T-cell (primary cell): ENCODE measurements at regions not wholly inside any gene's neighbourhood (a gene's known extent, or its start where the extent isn't known, plus 50 kb on each side); places are given as distances from the start of the nearest gene placed in this dataset.

Experiments used
- ATAC-seq, 4 experiments: fragments of 200-7000 bp in 3 of 4; fragments of 150-1000 bp in 1 of 4; cut with Tn5 transposase; replicated peaks in 1 of 4; 1 replicate in 3 of 4; 2 replicates in 1 of 4; pipeline ENCODE4 v1.10.0; 2021; ENCODE audit warnings: moderate library complexity in 3 of 4, mild to moderate bottlenecking in 2 of 4, moderate number of reproducible peaks in 1 of 4
- CTCF ChIA-PET, 2 donors: fragments of 300-600 bp; sonication (Branson Sonifier 250); formaldehyde crosslinking; loops; one replicate each; lab custom pipeline; 2022; ENCODE audit warnings: antibody characterized with exemption in 2 of 2; lab: Charles Lee
- POLR2A ChIA-PET, 2 donors: fragments of 300-600 bp; sonication (Branson Sonifier 250); formaldehyde crosslinking; loops; one replicate each; lab custom pipeline; 2022; ENCODE audit warnings: antibody characterized with exemption in 2 of 2; lab: Charles Lee
- DNase-seq, 35 experiments: peaks; one replicate each; pipeline versions ENCODE4 v3.0.0 to v3.0.0-alpha.2; 2013 to 2023
- H3K27ac ChIP-seq: one replicate; pipeline ENCODE4 v1.5.1; 2013; ENCODE audit warnings: low read length
- H3K27me3 ChIP-seq, 2 experiments: replicated peaks in 1 of 2; 1 replicate in 1 of 2; 2 replicates in 1 of 2; pipeline versions ENCODE4 v1.6.1 to v1.7.0; 2013; ENCODE audit warnings: low read length in 1 of 2, mixed read lengths in 1 of 2; ENCODE audit not compliant: control insufficient read depth in 2 of 2, insufficient read depth in 2 of 2; ENCODE audit errors: extremely low read depth in 1 of 2
- H3K36me3 ChIP-seq, 2 donors: 1 replicate in 1 of 2; 2 replicates in 1 of 2; pipeline versions ENCODE4 v1.6.1 to v1.7.0; 2013; ENCODE audit warnings: low read length in 1 of 2; ENCODE audit not compliant: control insufficient read depth in 2 of 2, insufficient read depth in 1 of 2; ENCODE audit errors: extremely low read depth in 1 of 2
- H3K4me1 ChIP-seq, 2 experiments: 1 replicate in 1 of 2; 2 replicates in 1 of 2; pipeline versions ENCODE4 v1.6.1 to v1.7.0; 2013; ENCODE audit warnings: low read length in 2 of 2, mixed read lengths in 1 of 2; ENCODE audit not compliant: insufficient read depth in 2 of 2, control insufficient read depth in 1 of 2; ENCODE audit errors: extremely low read depth in 1 of 2
- H3K4me3 ChIP-seq, 2 donors: 1 replicate in 1 of 2; 2 replicates in 1 of 2; pipeline versions ENCODE4 v1.5.1 to v1.7.0; 2013; ENCODE audit warnings: mild to moderate bottlenecking in 2 of 2, low read length in 1 of 2, moderate library complexity in 1 of 2; ENCODE audit not compliant: control insufficient read depth in 1 of 2; ENCODE audit errors: extremely low read depth in 1 of 2
- H3K9me3 ChIP-seq: 2 replicates; pipeline ENCODE4 v1.7.0; 2013
- H3K27ac Mint-ChIP-seq, 2 donors: one replicate each; pipeline ENCODE4 v1.8.0; 2020 to 2021; ENCODE audit warnings: mild to moderate bottlenecking in 2 of 2, mixed read lengths in 2 of 2
- H3K27me3 Mint-ChIP-seq, 2 donors: one replicate each; pipeline ENCODE4 v1.8.0; 2021 to 2022; ENCODE audit warnings: mixed read lengths in 2 of 2
- H3K36me3 Mint-ChIP-seq: one replicate; pipeline ENCODE4 v1.8.0; 2021; ENCODE audit warnings: mixed read lengths
- H3K4me1 Mint-ChIP-seq, 3 donors: one replicate each; pipeline ENCODE4 v1.8.0; 2020 to 2022; ENCODE audit warnings: mixed read lengths in 3 of 3, mild to moderate bottlenecking in 1 of 3
- H3K4me3 Mint-ChIP-seq, 3 donors: one replicate each; pipeline ENCODE4 v1.8.0; 2020 to 2022; ENCODE audit warnings: mild to moderate bottlenecking in 3 of 3, mixed read lengths in 3 of 3, moderate library complexity in 3 of 3
- H3K9me3 Mint-ChIP-seq, 3 donors: one replicate each; pipeline ENCODE4 v1.8.0; 2020 to 2022; ENCODE audit warnings: mixed read lengths in 3 of 3
- WGBS: methylation state at CpG from one replicate; pipeline ENCODE4 v1.1.5; 2013; ENCODE audit warnings: missing lambda C conversion rate; ENCODE audit not compliant: insufficient coverage; 5-methylcytosine and 5-hydroxymethylcytosine counted together

GRCh38 chr17:5797447-5798050 lies 213.2 kb upstream of the NLRP1 start:
- Mint-ChIP-seq H3K4me3 (no peak overlapping the region), H3K4me1 (no peaks in the 10 kb centered on the region), H3K9me3 (peaks cover 7% of the 10 kb centered on the region in 3 donors), H3K27ac (no peak overlapping the region), H3K27me3 (peaks cover 23 to 28% of the 10 kb centered on the region in 2 donors), H3K36me3 (peaks cover 4% of the 10 kb centered on the region)
- H3K9me3 ChIP-seq, result no peaks in the 10 kb centered on the region
- H3K27me3 ChIP-seq, result peaks cover 0 to 27% of the 10 kb centered on the region in 2 experiments
- H3K4me3 ChIP-seq, result no peak overlapping the region
- ChIA-PET POLR2A (no interaction called here), CTCF (no interaction called here)
- ATAC-seq (no peak), DNase-seq (no peak)
- no peaks in the 10 kb centered on the region for H3K36me3 ChIP-seq
- H3K27ac ChIP-seq, result no peak overlapping the region
- WGBS, result 46% methylated on average over 10 of the region's 12 CpGs
- H3K4me1 ChIP-seq, result no peaks in the 10 kb centered on the region

GRCh38 chr17:5798094-5798493 lies 213.8 kb upstream of the NLRP1 start:
- Histone ChIP-seq H3K4me1 (no peaks in the 10 kb centered on the region), H3K36me3 (no peaks in the 10 kb centered on the region), H3K27me3 (peaks cover 0 to 27% of the 10 kb centered on the region in 2 experiments), H3K4me3 (no peak overlapping the region), H3K27ac (no peak overlapping the region), H3K9me3 (no peaks in the 10 kb centered on the region)
- 32% methylated on average over 2 of the region's 4 CpGs for WGBS
- H3K4me1 Mint-ChIP-seq, result no peaks in the 10 kb centered on the region
- H3K36me3 Mint-ChIP-seq, result no peaks in the 10 kb centered on the region
- ATAC-seq, result no peak
- H3K27ac Mint-ChIP-seq, result no peak overlapping the region
- POLR2A ChIA-PET, result no interaction called here
- no peak for DNase-seq
- no peak overlapping the region for H3K4me3 Mint-ChIP-seq
- peaks cover 1 to 3% (median 2%) of the 10 kb centered on the region in 3 donors for H3K9me3 Mint-ChIP-seq
- H3K27me3 Mint-ChIP-seq, result peaks cover 18 to 30% of the 10 kb centered on the region in 2 donors
- CTCF ChIA-PET, result no interaction called here

DNA sequence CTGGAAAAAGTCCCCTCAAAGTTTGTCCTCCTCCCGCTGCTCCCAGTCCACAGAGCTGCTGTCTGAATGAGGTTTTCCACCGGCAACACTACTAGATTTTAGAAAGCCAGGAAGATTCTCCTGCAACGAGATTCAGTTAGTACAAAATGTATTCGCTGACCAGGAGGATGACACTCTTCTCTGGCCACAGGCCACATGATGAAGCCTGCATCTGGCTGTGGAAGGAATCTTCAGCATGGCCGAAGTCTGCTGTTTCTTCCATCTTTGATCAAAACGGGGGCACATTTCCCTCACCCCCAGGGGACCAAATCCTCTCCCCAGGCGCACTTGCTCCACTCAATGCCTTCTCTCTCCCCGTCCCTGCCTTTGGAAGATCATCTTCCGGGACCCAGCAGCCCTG lies 215.8 kb upstream of the NLRP1 start:
- Mint-ChIP-seq H3K4me3 (no peak overlapping the region), H3K27me3 (peaks cover 29 to 42% of the 10 kb centered on the region in 2 donors), H3K27ac (no peak overlapping the region), H3K9me3 (peaks cover 0 to 9% (median 6%) of the 10 kb centered on the region in 3 donors), H3K36me3 (no peaks in the 10 kb centered on the region), H3K4me1 (no peaks in the 10 kb centered on the region)
- no peak overlapping the region for H3K4me3 ChIP-seq
- ChIA-PET POLR2A (no interaction called here), CTCF (no interaction called here)
- no peak for ATAC-seq
- no peaks in the 10 kb centered on the region for H3K9me3 ChIP-seq
- H3K36me3 ChIP-seq, result no peaks in the 10 kb centered on the region
- WGBS, result 66% methylated on average over 5 of the region's 9 CpGs
- no peak for DNase-seq
- H3K27me3 ChIP-seq, result peaks cover 0 to 27% of the 10 kb centered on the region in 2 experiments
- H3K4me1 ChIP-seq, result no peaks in the 10 kb centered on the region
- H3K27ac ChIP-seq, result no peak overlapping the region

- H3K27ac ChIP-seq, result no peak overlapping the region
- H3K27ac Mint-ChIP-seq, result no peak overlapping the region
- no peak overlapping the region for H3K4me3 ChIP-seq
- DNase-seq, result no peak
- no peaks in the 10 kb centered on the region for H3K4me1 ChIP-seq
- no peak overlapping the region for H3K4me3 Mint-ChIP-seq
- no peaks in the 10 kb centered on the region for H3K36me3 Mint-ChIP-seq
- peaks cover 2 to 9% (median 6%) of the 10 kb centered on the region in 3 donors for H3K9me3 Mint-ChIP-seq
- no peak for ATAC-seq
- CTCF ChIA-PET, result no interaction called here
- H3K9me3 ChIP-seq, result no peaks in the 10 kb centered on the region
- H3K27me3 Mint-ChIP-seq, result peaks cover 31 to 46% of the 10 kb centered on the region in 2 donors
- no peaks in the 10 kb centered on the region for H3K4me1 Mint-ChIP-seq
- WGBS, result 65% methylated on average over 7 of the region's 7 CpGs
- peaks cover 0 to 27% of the 10 kb centered on the region in 2 experiments for H3K27me3 ChIP-seq
- POLR2A ChIA-PET, result no interaction called here
- H3K36me3 ChIP-seq, result no peaks in the 10 kb centered on the region
Observed at GRCh38 chr17:5800646-5801045, 216.3 kb upstream of the NLRP1 start.

DNA sequence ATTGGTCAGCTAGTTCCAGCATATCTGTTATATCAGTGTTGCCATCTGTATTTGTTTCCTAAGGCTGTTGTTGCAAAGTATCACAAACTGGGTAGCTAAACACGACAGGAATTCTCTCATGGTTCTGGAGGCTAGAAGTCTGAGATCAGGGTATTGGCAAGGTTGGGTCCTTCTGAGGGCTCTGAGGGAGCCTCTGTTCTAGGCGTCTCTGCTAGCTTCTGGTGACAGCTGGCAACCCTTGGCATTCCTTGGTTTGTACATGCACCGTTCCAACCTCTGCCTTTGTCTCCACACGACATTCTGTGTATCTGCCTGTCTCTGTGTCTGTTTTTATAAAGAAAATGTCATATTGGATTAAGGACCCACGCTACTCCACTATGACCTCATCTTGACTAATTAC lies 219.9 kb upstream of the NLRP1 start:
- no peaks in the 10 kb centered on the region for H3K9me3 ChIP-seq
- CTCF ChIA-PET, result no interaction called here
- H3K36me3 Mint-ChIP-seq, result no peaks in the 10 kb centered on the region
- POLR2A ChIA-PET, result no interaction called here
- no peaks in the 10 kb centered on the region for H3K4me1 ChIP-seq
- no peaks in the 10 kb centered on the region for H3K4me1 Mint-ChIP-seq
- WGBS, result 25% methylated on average over 1 of the region's 5 CpGs
- H3K27ac Mint-ChIP-seq, result no peak overlapping the region
- ATAC-seq (no peak), DNase-seq (no peak)
- H3K36me3 ChIP-seq, result no peaks in the 10 kb centered on the region
- no peak overlapping the region for H3K4me3 ChIP-seq
- H3K27me3 ChIP-seq, result peaks cover 0 to 29% of the 10 kb centered on the region in 2 experiments
- H3K27me3 Mint-ChIP-seq, result peaks cover 27 to 44% of the 10 kb centered on the region in 2 donors
- no peak overlapping the region for H3K27ac ChIP-seq
- peaks cover 4 to 9% (median 6%) of the 10 kb centered on the region in 3 donors for H3K9me3 Mint-ChIP-seq
- no peak overlapping the region for H3K4me3 Mint-ChIP-seq

- ATAC-seq (no peak), DNase-seq (no peak)
- Mint-ChIP-seq H3K27me3 (peaks cover 32 to 37% of the 10 kb centered on the region in 2 donors), H3K27ac (no peak overlapping the region), H3K9me3 (peaks cover 15 to 32% (median 21%) of the 10 kb centered on the region in 3 donors), H3K36me3 (peaks cover 8% of the 10 kb centered on the region), H3K4me1 (no peaks in the 10 kb centered on the region), H3K4me3 (no peak overlapping the region)
- no peak overlapping the region for H3K27ac ChIP-seq
- ChIA-PET CTCF (no interaction called here), POLR2A (no interaction called here)
- WGBS, result no CpG with 5 or more reads among the region's 1 CpG
- H3K36me3 ChIP-seq, result no peaks in the 10 kb centered on the region
- no peaks in the 10 kb centered on the region for H3K9me3 ChIP-seq
- H3K27me3 ChIP-seq, result peaks cover 0 to 19% of the 10 kb centered on the region in 2 experiments
- H3K4me3 ChIP-seq, result no peak overlapping the region
- H3K4me1 ChIP-seq, result no peaks in the 10 kb centered on the region
Observed at GRCh38 chr17:5809056-5809455, 224.7 kb upstream of the NLRP1 start.
